ENCODE measurements at regions not wholly inside any gene's neighbourhood (a gene's known extent, or its start where the extent isn't known, plus 50 kb on each side); places are given as distances from the start of the nearest gene placed in this dataset.

DNA sequence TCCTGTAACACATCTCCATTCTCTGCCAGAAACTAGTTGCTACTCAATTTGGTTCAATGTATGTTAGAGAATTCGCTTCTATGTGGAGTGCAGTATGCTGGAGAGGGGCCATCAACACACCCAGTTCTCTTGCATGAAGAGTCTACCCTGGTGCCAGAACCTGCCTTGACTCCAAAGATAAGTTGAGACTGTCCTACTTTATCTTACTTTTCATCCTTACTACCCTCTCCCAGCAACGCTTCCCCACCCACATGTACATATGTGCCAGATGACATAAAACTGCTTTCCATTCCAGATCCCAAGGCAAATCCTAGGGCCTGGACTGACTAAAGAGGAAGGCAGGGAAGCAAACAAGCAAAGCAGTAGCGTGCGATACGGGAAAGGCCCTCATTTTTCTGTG, 442.6 kb upstream of the THRB start:
- no peak for DNase-seq (ENCODE audit: low read depth)

DNA sequence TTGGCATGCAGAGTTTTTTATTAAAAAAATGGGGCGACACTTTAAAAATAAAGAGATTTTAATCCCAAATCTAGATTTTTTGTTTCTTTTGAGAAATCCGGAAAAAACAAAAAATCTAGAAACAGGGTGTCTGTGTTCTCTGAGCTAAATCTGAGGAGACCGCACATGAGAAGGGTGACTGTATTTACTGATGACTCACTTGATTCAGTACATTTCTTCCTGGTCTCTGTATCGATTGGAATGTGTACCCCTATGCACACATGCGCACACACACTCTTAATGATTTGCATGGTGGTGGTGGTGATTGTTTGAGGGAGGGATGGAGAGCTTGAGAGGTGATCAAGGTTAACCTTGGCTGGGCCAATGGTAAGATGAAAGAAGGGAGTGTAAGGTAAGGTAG, 443.1 kb upstream of the THRB start:
- no peak for DNase-seq (ENCODE audit: low read depth)

DNA sequence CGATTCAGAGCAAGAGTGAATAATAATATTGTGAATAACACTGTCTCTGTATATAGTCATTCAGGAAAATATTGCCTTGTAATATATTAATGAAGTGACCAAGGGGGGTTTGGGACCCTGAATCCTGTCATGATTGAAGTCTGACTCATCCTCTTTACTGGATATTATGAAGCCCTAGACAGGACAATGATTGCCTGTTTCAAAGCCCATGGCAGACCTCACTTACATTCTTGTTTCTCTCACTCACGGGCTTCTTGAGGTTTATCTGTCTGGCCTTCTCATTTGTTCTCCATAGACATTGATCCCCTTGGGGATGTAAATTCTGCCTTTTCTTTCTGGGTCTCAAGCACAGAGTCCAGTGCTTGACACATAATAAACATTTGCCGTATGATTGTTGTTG, 449.3 kb upstream of the THRB start:
- no peak for DNase-seq (ENCODE audit: low read depth)

DNA sequence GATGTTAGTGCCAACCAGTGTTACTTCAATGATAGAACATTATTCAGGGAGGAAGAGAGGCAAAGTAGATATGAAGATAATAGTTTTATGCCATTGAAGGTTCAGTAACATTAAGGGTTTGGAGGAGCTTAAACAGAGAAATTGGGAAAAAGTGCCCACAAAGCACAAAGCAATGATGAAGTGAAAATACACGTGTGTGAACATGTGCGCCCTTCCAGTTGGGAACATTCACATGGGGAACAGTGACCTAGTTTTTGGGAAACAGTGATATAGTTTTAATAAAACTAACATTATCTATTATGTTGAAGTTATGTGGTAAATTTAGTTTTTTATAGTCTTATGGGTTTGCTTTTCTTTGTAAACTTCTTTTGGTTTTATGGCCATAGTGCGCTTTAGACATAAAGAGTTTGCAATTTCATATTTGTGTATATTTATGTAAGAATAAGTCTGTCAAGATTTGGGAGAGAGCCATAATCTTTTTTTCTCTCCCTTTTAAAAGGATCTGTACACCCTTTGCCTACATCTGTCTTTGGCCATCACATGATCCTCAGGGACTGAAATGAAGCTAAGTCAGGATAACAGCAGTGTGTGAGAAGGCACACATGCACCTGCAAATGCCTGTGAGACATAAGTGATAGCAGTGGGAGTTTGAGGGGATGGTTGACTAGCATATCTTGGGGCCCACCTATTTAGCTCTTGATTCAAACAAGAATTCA, 450.3 kb upstream of the THRB start:
- no peak for DNase-seq (ENCODE audit: low read depth)

DNA sequence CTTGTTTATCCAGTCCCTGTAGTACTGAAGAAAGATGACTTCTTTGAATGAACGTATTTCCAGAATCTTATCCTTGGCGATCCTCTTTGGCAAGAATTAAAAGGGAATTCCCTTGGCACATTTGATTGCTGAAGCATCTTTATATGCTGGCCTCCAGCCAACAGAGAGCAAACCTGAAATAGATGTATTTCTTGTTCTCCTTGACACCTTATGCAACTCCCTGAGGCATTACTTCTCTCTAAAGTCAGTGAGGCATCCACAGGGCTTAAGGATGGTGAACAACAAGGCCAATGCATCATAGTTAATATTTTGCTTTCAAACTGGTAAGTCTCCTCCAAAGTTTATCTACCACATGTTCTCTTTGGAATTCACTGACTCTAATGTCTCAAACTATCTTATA, 450.9 kb upstream of the THRB start:
- DNase-seq (ENCODE audit: low read depth), result no peak

DNA sequence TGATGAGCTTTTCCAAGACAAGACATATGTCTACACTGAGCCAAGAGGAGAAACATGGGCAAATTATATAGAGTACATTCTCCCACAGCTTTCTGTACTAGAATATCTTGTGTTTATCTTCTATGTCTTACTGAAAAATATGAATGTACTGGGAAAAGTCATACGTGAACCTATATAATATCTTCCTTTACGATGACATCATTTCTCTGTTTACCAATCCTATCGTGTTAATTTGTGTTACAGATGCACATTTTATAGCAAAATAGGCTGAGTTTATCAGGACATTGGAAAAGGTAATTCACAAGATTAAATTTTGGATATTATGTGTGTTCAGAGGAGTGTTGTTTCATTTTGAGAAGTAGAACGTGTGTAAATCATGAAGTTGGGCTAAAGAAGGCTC, 452.5 kb upstream of the THRB start:
- DNase-seq (ENCODE audit: low read depth), result no peak

DNA sequence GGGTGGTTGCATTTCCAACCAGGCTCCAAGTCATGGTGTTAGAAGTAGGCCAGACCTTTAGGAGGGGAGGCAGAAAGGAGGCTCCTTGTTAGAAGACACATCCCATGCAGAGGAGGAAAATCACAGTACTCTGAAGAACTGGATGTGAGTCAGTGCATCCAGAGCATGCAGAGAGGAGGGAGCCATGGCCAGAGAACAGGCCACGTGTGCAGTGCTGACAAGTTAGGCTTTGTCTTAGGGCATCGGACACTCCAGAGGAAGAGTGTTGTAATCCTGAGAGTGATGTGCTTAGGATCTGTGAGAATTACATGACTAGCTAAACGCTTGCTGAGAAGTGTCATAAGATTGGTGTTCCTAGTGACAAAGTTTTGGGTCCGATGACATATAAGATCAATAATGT, 456.5 kb upstream of the THRB start:
- DNase-seq (ENCODE audit: low read depth), result no peak

DNA sequence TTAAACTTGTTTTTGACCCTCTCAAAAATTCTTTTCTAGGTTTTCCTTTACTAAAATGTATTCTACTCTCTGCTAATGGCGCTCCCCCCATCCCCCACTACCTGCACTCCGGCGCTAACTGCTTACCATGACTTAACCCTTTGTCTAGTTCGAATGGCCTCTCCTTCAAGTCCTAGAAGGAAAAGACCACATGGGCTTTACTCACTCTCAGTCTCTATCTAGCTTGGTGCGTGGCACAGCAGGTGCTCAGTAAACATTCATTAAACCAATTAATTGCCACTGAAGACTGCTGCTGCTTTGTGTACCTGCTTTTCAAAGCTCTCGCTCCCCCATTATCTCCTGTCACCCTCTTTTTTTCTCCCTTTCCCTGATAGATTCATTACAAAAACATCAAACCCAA, 457.7 kb upstream of the THRB start:
- DNase-seq (ENCODE audit: low read depth), result no peak

DNA sequence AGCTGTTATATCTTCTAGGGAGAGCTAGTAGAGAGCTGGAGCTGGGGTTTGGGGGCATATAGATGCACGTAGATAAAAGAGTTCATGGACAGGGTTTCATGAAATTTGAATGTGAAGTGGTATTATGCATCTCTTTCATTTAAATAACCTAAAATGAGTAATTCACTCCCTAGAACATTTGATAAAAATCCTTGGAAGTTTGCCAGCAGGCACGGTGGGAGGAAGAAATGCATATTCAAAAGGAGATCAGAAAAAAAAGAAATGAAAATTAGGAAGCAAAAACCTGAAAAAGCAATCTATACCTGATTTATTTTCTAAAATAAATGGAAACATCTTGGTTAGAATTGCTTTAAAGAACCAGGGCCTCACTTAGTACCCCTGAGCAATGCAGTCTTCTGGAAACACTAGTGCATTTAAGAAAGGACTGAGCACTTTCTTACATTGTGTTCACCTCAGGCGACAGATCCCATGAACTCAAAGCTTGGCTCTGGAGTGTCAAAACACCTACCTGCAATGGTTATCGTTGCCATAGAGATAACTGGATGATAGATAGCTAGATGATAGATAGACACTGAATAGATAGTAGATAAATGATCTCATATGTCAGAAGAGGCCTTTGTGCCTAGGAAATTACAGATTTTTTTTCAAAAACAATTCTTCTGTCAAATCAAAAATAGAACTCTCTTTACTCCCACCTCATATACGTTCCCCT, 458.6 kb upstream of the THRB start:
- DNase-seq (ENCODE audit: low read depth), result no peak

DNA sequence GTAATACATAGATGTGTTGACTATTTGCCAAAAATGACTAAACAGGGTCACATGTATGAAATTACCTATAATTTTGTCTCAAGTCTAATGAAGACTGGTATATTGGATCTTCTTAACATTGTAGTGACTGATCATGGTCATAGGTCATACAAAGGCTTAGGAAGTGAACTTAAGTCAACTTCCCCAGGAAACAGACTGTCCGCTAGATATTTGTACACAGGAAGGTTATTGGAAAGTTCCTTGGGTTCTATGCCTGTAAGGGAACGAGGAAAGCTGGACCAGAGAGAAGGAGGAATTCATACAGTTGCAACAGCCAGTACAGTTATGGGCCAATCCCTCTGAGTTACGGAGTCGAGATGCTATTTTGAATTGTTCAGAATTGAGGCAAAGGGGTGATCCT, 462.0 kb upstream of the THRB start:
- DNase-seq (ENCODE audit: low read depth), result no peak

DNA sequence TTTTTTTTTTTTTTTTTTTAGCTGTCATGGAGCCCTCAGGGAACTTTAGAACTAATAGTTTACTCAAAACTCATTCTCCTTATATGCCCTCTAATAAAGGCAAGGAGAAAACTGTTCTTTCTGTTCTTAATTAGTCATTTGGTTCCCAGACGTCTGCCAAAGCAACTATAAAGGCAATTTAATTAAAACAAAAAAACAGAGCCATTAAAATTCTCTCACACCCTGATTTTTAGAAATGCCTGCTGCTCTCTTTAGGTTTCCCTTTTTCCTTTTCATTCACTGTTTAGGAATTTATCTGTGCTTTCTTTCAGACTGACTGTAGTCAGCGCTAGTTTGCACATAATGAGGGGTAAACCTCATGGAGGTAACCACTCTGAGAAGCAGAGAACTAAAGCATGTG, 463.6 kb upstream of the THRB start:
- DNase-seq (ENCODE audit: low read depth), result no peak

DNA sequence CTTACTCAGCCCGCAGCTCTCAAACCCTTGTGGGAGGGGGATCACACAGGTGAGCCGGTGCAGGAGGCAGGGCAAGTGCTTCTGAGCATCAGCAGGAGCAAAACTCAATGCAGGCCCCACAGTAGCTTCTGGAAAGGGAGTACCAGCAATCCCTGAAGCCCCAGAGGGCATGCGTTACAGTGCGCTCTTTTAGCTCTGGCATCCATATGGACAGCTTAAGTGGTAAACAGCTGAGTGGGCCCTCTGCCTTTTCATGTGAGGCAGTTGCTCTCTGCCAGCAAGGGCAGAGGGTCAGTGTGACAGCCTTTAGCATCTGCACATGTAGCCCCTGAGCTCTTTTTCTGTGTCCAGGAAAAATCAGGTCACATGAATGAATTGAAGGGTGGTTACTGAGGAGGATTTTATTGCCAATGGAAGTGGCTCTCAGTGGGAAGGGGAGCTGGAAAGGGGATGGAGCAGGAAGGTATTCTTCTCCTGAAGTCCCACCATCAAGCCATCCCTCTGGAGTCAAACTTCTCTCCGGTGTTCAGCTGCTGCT, 464.3 kb upstream of the THRB start:
- DNase-seq (ENCODE audit: low read depth), result no peak

DNA sequence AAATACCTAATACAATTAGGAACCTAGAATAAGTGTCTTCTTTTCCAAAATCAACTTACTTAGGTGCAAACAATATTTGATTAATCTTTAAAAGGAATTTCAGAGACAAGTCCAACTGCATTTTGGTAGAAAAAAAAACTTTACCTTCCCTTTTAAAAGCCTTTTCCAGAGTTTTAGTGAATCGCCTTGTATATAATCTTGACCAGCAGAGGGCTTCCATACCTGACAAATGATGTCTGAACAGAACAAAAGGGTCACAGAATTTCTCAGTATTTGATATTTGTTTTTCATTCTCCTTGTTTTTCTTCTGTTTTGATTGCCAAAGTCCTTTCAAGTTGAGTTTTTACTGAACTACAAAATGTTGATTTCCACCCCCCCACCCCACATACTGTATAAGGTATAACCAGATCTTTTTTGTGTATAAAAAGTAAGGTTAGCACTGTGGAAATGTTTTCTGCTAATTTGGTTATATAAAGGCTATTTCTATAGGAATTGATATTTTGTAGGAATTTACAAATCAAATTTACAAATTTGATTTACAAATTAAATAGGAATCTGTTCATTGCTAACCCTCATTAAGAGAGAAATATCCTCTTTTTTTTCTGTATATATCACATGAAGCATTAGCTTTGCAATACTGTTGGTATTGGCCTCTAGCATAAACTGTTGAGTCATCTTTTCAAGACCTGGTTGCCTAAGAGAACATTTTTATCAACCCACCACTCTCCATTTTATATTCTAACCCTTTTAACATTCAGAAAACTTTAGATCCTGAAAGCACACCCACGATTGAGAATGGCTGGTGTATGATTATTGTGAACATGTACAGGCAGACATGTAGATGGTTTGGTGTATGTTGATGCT, 464.1 kb upstream of the RARB start:
- DNase-seq (ENCODE audit: low read depth), result no peak

DNA sequence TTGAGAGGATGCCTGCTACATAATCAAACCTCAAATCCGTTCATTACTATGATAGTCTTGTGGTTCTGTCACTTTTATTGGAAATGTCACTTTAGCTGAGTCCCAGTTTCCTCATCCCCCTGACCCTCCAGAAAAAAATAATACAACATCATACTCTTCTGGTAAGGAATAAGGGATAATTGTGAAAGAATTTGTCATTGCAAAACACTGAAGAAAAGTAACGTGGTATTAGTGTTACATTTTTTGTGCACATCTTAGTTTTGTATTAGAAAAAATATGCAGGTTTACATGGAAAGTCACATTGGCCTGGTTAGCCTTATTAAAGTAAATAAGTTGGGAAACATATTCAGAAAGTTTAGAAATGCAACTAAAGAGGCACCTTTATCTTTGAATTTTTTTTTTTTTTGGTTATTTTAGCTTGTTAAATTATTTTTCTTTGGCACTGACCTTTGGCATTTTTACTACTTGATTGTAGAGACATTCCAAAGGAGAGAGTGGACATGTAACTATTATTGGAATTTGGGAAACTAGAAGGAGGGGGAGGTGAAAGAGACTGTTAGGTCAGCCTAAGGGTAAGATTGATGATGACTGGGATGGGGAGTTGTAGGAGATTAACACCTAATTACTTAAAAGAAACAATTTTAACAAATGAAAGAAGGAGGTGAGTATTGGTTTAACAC, 462.2 kb upstream of the RARB start:
- DNase-seq (ENCODE audit: low read depth), result no peak

DNA sequence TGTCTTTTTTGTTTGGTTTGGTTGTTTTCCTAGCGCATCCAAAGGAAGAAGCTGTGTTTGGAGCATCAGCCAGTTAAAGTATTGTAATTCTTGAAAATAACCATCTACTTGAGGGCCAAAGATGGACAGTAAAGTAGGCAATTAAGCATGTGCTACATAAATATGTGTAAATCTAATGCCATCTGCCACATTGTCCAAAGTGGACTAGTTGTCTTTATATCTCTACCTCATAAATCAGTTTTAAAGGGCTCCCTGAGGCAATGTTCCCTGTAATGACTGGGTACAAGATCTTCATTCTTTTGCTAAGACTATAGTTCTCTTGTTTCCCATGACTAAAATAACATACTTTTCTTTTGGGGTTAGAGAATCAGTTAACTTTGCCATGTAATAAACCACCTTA, 460.0 kb upstream of the RARB start:
- DNase-seq (ENCODE audit: low read depth), result no peak

DNA sequence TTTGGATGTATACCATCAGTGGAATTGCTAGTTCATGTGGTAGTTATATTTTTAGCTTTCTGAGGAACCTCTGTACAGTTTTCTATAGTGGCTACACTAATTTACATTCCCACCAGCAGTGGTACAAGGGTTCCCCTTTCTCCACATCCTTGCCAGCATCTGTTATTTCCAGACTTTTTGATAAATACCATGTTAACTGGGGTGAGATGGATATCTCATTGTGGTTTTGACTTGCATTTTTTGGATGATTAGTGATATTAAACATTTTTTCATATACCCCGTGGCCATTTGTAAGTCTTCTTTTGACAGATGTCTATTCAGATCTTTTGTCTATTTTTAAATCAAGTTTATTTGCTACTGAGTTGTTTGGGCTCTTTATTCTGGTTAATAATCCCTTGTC, 455.6 kb upstream of the RARB start:
- no peak for DNase-seq (ENCODE audit: low read depth)

DNA sequence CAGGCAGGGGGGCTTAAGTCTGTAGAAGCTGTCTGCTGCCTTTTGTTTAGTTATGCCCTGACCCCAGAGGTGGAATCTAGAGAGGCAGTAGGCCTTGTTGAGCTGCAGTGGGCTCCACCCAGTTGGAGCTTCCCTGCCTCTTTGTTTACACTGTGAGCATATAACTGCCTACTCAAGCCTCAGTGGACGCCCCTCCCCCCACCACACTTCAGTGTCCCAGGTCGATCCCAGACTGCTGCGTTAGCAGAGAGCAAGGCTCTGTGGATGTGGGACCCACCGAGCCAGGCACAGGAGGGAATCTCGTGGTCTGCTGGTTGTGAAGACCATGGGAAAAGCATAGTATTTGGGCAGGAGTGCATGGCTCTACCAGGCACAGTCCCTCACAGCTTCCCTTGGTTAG, 446.8 kb upstream of the RARB start:
- no peak for DNase-seq (ENCODE audit: low read depth)

DNA sequence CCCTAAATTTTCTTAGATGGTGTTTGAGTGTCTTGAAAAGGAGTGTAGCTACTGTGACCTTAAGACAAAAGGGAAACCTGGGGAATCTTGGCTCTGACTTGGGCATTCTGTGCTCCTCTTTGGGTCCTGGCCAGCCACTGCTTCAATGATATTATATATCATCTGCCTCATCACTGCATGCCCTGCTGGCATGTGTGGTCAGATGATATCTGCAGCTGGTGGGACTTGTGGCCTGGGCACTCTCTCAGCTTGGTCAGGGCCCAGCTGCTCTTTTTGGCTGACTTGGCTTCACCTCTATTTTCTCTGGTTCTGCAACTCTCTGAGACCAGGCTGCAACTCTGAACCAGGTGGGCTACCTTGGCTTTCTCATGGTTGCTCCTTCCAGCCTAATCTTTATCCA, 446.1 kb upstream of the RARB start:
- no peak for DNase-seq (ENCODE audit: low read depth)

DNA sequence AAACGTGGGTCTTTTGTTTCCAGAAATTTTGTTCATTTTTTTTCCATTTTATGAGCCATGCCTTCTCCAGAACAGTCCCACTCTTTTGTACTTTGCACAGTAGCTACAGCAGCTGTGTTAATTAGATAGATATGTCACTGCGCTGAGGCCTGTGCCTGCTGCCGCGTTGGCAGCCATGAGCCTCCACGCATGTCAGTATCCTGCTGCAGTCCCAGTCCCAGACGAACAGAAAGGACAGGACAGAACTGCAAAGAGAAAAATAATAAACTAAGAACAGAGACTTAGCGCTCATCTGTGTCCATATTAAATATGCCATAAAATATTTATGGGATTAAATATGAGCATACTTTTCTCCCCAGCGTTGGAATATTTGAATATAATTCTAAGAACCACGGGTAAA, 442.4 kb upstream of the RARB start:
- no peak for DNase-seq (ENCODE audit: low read depth)

DNA sequence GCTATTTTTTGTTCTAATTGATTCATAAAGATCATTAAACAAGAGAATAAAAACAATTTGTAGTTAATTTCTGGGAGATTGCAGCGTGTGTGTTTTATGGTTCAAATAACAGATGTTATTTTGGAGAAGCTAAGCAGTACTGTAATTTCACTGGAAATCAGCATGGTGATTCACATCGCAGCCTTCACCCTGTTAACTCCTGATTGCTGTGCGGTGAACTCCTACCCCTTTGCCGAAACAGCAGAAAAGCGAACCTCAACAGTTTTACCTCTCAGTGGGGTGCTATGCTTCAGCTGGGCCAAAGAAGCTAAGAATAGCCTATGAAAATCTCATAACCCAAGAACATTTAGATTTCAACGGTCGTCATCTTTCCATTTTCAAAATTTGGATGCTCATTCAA, 441.5 kb upstream of the RARB start:
- no peak for DNase-seq (ENCODE audit: low read depth)

DNA sequence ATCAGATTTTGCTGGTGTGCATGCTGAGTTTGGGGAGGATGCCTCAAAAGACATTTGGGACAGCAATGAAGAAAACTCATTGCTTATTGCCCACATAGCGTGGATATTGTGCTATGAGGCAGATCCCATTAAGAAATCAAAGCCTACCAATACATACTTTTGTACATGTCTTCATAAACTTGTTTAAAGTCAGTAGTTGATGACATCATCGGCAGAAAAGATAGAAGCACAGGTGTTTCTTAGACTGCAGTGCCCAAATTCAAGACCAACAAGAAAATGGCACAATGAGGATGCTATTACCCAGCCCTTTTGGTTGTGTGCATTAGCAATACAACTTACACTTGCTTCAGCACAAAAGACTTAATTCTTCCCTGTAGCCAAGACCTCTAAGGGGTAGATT, 428.7 kb upstream of the RARB start:
- DNase-seq (ENCODE audit: low read depth), result no peak

DNA sequence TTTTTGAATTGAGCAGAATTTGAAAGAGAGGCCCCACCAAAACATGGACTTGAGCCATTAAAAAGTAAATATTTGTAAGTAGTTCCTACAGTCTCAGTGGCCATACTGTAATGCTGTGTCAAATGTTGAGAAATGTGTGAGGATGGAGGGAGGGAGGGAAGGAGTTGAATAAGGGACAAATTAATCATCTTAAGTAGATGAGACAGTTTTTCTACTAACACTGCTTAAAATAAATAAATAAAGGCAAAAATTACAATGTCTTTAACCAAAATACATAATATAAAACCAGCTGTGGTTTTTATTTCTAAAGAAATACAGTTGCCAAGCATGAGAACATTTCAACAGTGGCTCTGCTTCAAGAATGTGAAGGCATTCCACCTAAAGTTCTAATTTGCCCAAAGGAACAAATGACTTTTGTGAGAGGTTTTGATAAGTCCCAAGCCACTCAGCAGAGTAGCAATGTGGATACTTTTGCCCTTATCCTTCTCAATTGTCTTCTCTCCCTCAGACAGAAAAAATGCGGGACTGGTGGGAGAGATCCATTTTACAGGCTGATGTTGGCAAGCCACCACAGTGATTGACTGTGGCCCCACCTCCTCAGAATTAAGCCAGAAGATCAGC, 427.0 kb upstream of the RARB start:
- no peak for DNase-seq (ENCODE audit: low read depth)
